GM23338 (cell line): ENCODE measurements at regions not wholly inside any gene's neighbourhood (a gene's known extent, or its start where the extent isn't known, plus 50 kb on each side); places are given as distances from the start of the nearest gene placed in this dataset.

Experiments
- ATAC-seq: fragments of 200-7000 bp; cut with Tn5 transposase; 3 replicates; pipeline ENCODE4 v1.9.1; 2020
- DNase-seq: peaks from one replicate; pipeline ENCODE4 v3.0.0-alpha.2; 2015; ENCODE audit warnings: low spot score
- H2AFZ ChIP-seq: fragments of 200-600 bp; sonication (generic); 2 replicates; pipeline ENCODE4 v1.8.0; 2016; ENCODE audit warnings: antibody characterized with exemption, mild to moderate bottlenecking, moderate library complexity
- H3F3A ChIP-seq: fragments of 200-600 bp; sonication (generic); replicated peaks from 2 replicates; pipeline ENCODE4 v1.8.0; 2017; ENCODE audit warnings: antibody characterized with exemption, mixed run types, low read depth
- H3K27ac ChIP-seq: fragments of 200-600 bp; sonication (generic); 2 replicates; pipeline ENCODE4 v1.6.1; 2016; ENCODE audit warnings: low read depth
- H3K27me3 ChIP-seq: fragments of 200-600 bp; sonication (generic); 2 replicates; pipeline ENCODE4 v1.8.0; 2016; ENCODE audit warnings: mild to moderate bottlenecking, mixed run types, moderate library complexity; ENCODE audit not compliant: insufficient read depth
- H3K36me3 ChIP-seq: fragments of 200-600 bp; sonication (generic); 2 replicates; pipeline ENCODE4 v1.8.0; 2016; ENCODE audit warnings: mild to moderate bottlenecking; ENCODE audit not compliant: insufficient read depth
- H3K4me1 ChIP-seq: fragments of 200-600 bp; sonication (generic); 2 replicates; pipeline ENCODE4 v1.8.0; 2016; ENCODE audit warnings: mild to moderate bottlenecking, moderate library complexity; ENCODE audit not compliant: insufficient read depth
- H3K4me2 ChIP-seq: fragments of 200-600 bp; sonication (generic); 2 replicates; pipeline ENCODE4 v1.7.1; 2017; ENCODE audit warnings: mixed run types
- H3K4me3 ChIP-seq: fragments of 200-600 bp; sonication (generic); 2 replicates; pipeline ENCODE4 v1.6.1; 2016; ENCODE audit warnings: mixed run types
- H3K79me2 ChIP-seq: fragments of 200-600 bp; sonication (generic); replicated peaks from 2 replicates; pipeline ENCODE4 v1.8.0; 2017; ENCODE audit warnings: mild to moderate bottlenecking; ENCODE audit not compliant: insufficient read depth
- H3K9me2 ChIP-seq: fragments of 200-600 bp; sonication (generic); 2 replicates; pipeline ENCODE4 v1.8.0; 2017; ENCODE audit not compliant: insufficient read depth
- H4K20me1 ChIP-seq: fragments of 200-600 bp; sonication (generic); replicated peaks from 2 replicates; pipeline ENCODE4 v1.8.0; 2017; ENCODE audit warnings: mild to moderate bottlenecking; ENCODE audit not compliant: insufficient read depth
- H3K27ac Mint-ChIP-seq: 2 replicates; pipeline ENCODE4 v1.8.0; 2020; ENCODE audit warnings: inconsistent platforms, mild to moderate bottlenecking, moderate library complexity, mixed read lengths
- H3K27me3 Mint-ChIP-seq: 3 replicates; pipeline ENCODE4 v1.8.0; 2022; ENCODE audit warnings: low read depth, mild to moderate bottlenecking, moderate library complexity, mixed read lengths, inconsistent platforms; ENCODE audit not compliant: insufficient read depth, poor library complexity
- H3K36me3 Mint-ChIP-seq: 3 replicates; pipeline ENCODE4 v1.8.0; 2021; ENCODE audit warnings: low read depth, mild to moderate bottlenecking, inconsistent platforms, moderate library complexity, mixed read lengths
- H3K4me1 Mint-ChIP-seq: 3 replicates; pipeline ENCODE4 v1.8.0; 2020; ENCODE audit warnings: mild to moderate bottlenecking, inconsistent platforms, mixed read lengths
- H3K4me3 Mint-ChIP-seq: 3 replicates; pipeline ENCODE4 v1.8.0; 2021; ENCODE audit warnings: moderate library complexity, mild to moderate bottlenecking, inconsistent platforms, mixed read lengths
- H3K9me3 Mint-ChIP-seq: 3 replicates; pipeline ENCODE4 v1.8.0; 2020; ENCODE audit warnings: moderate library complexity, mild to moderate bottlenecking, inconsistent platforms, mixed read lengths
- CREB1 ChIP-seq: fragments of 250-450 bp; sonication (Bioruptor Pico); IDR thresholded peaks from 2 replicates; pipeline ENCODE4 v1.5.0; 2020; ENCODE audit warnings: low read depth, mild to moderate bottlenecking, moderate library complexity
- EZH2 ChIP-seq: fragments of 200-600 bp; sonication (generic); IDR thresholded peaks from one replicate; pipeline ENCODE4 v1.8.0; 2017; ENCODE audit warnings: antibody characterized with exemption, mild to moderate bottlenecking, low read depth; ENCODE audit not compliant: unreplicated experiment
- EZH2phosphoT487 ChIP-seq: fragments of 200-600 bp; sonication (generic); IDR thresholded peaks from one replicate; pipeline ENCODE4 v1.8.1; 2018; ENCODE audit warnings: antibody characterized with exemption; ENCODE audit not compliant: unreplicated experiment
- ZNF114 ChIP-seq: fragments of 250-450 bp; sonication (Bioruptor Pico); IDR thresholded peaks from 2 replicates; pipeline ENCODE4 v1.5.0; 2020; ENCODE audit warnings: mild to moderate bottlenecking, moderate library complexity
- ZNF331 ChIP-seq: fragments of 250-450 bp; sonication (Bioruptor Pico); IDR thresholded peaks from 2 replicates; pipeline ENCODE4 v1.5.0; 2020; ENCODE audit warnings: low read depth, mild to moderate bottlenecking, moderate library complexity
- TF ChIP-seq, protein P1 (sequence below): fragments of 250-450 bp; sonication (Bioruptor Pico); IDR thresholded peaks from 2 replicates; pipeline ENCODE4 v1.5.0; 2020; ENCODE audit warnings: mild to moderate bottlenecking, moderate library complexity

DNA sequence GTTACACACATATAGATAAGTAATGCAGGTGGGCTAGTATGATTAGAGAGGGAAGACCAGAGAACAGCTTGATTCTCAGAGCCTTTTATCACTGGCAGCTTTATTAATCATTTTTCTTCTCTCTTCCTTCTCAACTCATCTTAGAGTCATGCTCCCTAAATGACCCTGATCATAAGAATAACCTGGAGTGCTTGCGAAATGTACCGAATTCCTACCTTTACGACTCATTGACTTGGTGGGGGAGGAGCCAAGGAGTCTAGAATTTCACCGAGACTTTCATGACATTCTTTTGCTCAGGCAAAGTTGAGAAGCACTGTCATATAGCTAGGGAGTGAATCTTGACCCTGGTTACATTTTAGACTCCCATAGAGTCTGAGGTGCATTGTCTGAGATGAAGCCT is 298.9 kb upstream of the PUDP start (continued):
- TF ChIP-seq CREB1 (CRISPR knock-in tag) = no peak

DNA sequence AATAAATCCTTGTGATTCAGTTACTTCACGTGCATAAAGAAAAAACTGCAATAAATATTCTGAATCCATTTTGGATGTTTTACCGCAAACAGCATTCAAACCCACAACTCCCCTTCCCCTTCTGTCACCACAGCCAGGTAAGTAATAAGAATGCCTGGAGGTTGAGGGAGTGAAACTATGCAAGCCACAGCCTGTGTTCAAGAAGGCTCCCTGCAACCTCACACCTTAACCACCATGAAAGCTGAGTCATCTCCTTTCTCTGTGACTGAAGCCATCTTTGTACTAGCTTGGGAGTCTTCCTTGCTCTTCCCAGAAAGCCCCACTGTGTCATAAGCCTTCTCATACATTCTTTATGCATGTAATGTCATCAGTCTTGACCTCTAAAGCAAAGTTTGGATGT is 297.0 kb upstream of the PUDP start:
- H3K27me3 ChIP-seq = peaks cover 24% of the 10 kb centered on the region
- no peak overlapping the region for H3K4me2 ChIP-seq
- Mint-ChIP-seq H3K4me3 (no peak overlapping the region), H3K36me3 (no peaks in the 10 kb centered on the region), H3K4me1 (peaks cover 3% of the 10 kb centered on the region; the same call in 1 of the 3 replicates), H3K27ac (no peak overlapping the region), H3K27me3 (peaks cover 7% of the 10 kb centered on the region), H3K9me3 (no peaks in the 10 kb centered on the region)
- ATAC-seq (no peak), DNase-seq (no peak)
- no peak overlapping the region for H2AFZ ChIP-seq
- TF ChIP-seq, protein P1, sequence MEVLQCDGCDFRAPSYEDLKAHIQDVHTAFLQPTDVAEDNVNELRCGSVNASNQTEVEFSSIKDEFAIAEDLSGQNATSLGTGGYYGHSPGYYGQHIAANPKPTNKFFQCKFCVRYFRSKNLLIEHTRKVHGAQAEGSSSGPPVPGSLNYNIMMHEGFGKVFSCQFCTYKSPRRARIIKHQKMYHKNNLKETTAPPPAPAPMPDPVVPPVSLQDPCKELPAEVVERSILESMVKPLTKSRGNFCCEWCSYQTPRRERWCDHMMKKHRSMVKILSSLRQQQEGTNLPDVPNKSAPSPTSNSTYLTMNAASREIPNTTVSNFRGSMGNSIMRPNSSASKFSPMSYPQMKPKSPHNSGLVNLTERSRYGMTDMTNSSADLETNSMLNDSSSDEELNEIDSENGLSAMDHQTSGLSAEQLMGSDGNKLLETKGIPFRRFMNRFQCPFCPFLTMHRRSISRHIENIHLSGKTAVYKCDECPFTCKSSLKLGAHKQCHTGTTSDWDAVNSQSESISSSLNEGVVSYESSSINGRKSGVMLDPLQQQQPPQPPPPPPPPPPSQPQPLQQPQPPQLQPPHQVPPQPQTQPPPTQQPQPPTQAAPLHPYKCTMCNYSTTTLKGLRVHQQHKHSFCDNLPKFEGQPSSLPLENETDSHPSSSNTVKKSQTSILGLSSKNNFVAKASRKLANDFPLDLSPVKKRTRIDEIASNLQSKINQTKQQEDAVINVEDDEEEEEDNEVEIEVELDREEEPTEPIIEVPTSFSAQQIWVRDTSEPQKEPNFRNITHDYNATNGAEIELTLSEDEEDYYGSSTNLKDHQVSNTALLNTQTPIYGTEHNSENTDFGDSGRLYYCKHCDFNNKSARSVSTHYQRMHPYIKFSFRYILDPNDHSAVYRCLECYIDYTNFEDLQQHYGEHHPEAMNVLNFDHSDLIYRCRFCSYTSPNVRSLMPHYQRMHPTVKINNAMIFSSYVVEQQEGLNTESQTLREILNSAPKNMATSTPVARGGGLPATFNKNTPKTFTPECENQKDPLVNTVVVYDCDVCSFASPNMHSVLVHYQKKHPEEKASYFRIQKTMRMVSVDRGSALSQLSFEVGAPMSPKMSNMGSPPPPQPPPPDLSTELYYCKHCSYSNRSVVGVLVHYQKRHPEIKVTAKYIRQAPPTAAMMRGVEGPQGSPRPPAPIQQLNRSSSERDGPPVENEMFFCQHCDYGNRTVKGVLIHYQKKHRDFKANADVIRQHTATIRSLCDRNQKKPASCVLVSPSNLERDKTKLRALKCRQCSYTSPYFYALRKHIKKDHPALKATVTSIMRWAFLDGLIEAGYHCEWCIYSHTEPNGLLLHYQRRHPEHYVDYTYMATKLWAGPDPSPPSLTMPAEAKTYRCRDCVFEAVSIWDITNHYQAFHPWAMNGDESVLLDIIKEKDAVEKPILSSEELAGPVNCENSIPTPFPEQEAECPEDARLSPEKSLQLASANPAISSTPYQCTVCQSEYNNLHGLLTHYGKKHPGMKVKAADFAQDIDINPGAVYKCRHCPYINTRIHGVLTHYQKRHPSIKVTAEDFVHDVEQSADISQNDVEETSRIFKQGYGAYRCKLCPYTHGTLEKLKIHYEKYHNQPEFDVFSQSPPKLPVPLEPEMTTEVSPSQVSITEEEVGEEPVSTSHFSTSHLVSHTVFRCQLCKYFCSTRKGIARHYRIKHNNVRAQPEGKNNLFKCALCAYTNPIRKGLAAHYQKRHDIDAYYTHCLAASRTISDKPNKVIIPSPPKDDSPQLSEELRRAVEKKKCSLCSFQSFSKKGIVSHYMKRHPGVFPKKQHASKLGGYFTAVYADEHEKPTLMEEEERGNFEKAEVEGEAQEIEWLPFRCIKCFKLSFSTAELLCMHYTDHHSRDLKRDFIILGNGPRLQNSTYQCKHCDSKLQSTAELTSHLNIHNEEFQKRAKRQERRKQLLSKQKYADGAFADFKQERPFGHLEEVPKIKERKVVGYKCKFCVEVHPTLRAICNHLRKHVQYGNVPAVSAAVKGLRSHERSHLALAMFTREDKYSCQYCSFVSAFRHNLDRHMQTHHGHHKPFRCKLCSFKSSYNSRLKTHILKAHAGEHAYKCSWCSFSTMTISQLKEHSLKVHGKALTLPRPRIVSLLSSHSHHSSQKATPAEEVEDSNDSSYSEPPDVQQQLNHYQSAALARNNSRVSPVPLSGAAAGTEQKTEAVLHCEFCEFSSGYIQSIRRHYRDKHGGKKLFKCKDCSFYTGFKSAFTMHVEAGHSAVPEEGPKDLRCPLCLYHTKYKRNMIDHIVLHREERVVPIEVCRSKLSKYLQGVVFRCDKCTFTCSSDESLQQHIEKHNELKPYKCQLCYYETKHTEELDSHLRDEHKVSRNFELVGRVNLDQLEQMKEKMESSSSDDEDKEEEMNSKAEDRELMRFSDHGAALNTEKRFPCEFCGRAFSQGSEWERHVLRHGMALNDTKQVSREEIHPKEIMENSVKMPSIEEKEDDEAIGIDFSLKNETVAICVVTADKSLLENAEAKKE (CRISPR knock-in tag) = no peak
- TF ChIP-seq ZNF331 (CRISPR knock-in tag) (no peak), ZNF114 (CRISPR knock-in tag) (no peak), EZH2phosphoT487 (no peak)
- H3K4me1 ChIP-seq = no peaks in the 10 kb centered on the region
- H3K36me3 ChIP-seq = no peaks in the 10 kb centered on the region
- H3K27ac ChIP-seq = no peak overlapping the region
- H3F3A ChIP-seq = no peaks in the 10 kb centered on the region
- no peaks in the 10 kb centered on the region for H3K79me2 ChIP-seq
- no peaks in the 10 kb centered on the region for H3K9me2 ChIP-seq
- H4K20me1 ChIP-seq = no peaks in the 10 kb centered on the region
- no peak overlapping the region for H3K4me3 ChIP-seq

DNA sequence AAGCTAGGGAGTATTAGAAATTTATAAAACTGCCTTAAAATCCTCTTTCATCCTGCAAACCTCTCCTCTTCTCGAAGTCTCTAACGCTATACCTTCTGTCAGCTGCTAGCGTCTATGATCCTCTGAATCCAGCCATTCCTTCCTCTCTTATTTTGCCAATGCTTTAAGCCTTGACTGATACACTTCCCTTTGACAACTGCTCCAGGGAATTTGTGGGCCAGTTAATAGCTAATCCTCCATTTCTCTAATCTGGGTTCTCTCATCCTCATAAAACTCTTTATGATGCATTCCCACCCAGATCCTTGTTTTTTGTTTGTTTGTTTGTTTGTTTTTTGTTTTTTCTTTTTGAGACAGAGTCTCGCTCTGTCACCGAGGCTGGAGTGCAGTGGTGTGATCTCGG is 293.6 kb upstream of the PUDP start:
- H3K4me1 Mint-ChIP-seq = peaks cover 22% of the 10 kb centered on the region
- H3K27me3 Mint-ChIP-seq = peaks cover 5% of the 10 kb centered on the region
- ATAC-seq = no peak
- Histone ChIP-seq H3K27ac (no peak overlapping the region), H3K79me2 (no peaks in the 10 kb centered on the region), H3F3A (no peaks in the 10 kb centered on the region), H3K9me2 (no peaks in the 10 kb centered on the region), H3K4me2 (no peak overlapping the region), H4K20me1 (no peaks in the 10 kb centered on the region), H3K4me3 (no peak overlapping the region), H3K27me3 (no peaks in the 10 kb centered on the region), H3K36me3 (no peaks in the 10 kb centered on the region), H3K4me1 (peaks cover 5% of the 10 kb centered on the region; the same call in 1 of the 2 replicates), H2AFZ (no peak overlapping the region)
- DNase-seq = no peak
- H3K4me3 Mint-ChIP-seq = no peak overlapping the region
- H3K9me3 Mint-ChIP-seq = no peaks in the 10 kb centered on the region
- no peaks in the 10 kb centered on the region for H3K36me3 Mint-ChIP-seq
- H3K27ac Mint-ChIP-seq = no peak overlapping the region
- no peak for TF ChIP-seq EZH2
